ENCODE measurements at regions not wholly inside any gene's neighbourhood (a gene's known extent, or its start where the extent isn't known, plus 50 kb on each side); places are given as distances from the start of the nearest gene placed in this dataset.

DNA sequence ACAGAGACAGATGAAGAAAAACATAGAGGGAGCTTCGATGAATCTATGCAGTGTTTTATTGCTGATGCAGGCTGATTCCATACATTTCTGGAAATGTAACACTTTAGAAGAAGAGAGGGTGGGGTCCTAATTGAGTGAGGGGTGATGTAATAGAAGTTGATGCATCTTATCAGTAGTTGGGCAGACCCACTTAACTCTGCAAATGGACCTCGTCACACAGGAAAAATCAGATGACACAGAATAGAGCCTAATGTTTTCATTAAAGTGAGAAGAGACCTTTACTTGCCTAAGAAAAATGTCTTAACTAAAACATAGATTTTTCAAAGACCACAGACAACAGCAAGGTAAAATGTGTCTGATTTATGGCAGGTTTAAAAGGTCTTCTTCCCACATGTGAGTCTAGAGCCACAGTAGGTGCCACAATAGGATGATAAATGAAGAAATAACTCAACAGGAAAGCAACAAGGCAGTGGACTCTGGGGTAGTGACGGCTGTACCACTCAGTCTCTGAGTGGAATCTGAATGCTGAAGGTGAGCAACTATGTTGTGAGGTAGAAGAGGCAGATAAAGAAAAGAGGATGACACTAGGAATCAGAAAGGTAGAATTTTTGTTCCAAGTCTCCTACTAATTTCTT lies 414.7 kb upstream of the PIK3C3 start:
- DNase-seq (ENCODE audit: low read depth), result no peak

GRCh38 chr18:41538751-41539150 lies 416.3 kb upstream of the PIK3C3 start:
- DNase-seq (ENCODE audit: low read depth), result no peak

DNA sequence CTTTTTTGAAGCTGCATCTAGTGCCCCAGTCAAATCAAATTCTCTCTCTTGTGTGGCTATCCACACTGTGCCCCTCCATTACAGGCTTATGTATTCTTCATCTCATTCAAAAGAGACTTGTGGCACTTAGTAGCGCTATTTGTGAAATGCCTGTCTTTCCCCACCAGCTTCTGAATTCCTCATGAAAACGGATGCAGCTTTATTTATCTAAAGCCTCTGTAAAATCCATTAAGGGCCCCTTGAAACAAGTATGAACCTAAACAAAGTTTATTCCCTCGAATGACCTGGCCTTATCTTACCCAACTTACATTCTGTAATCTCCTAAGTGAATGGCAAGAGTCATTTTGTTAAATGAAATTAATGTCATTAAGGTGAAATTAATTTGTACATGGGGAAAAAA lies 417.4 kb upstream of the PIK3C3 start:
- no peak for DNase-seq (ENCODE audit: low read depth)

- no peak for DNase-seq (ENCODE audit: low read depth)
Observed at GRCh38 chr18:41532344-41533086, 422.5 kb upstream of the PIK3C3 start.

DNA sequence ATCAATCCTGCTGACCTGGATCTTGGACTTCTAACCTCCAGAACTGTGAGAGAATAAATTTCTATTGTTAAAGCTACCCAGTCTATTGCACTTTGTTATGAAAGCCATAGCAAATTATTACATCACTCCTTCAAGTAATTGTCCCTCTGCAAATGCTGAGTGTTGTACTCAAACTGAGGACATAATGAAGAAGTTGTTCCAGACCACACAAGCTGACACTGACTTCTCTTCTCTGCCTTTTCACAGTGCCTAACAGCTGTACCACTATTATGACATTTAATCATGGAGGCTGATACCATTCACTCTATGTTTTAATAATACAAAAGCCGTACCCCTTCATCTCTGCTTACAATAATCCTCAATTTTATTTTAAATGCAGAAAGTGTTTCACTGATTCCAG lies 424.1 kb upstream of the PIK3C3 start:
- no peak for DNase-seq (ENCODE audit: low read depth)

- no peak for DNase-seq (ENCODE audit: low read depth)
Observed at GRCh38 chr18:41529093-41529492, 425.9 kb upstream of the PIK3C3 start.

- DNase-seq (ENCODE audit: low read depth), result no peak
Observed at GRCh38 chr18:41526054-41526453, 429.0 kb upstream of the PIK3C3 start.

- DNase-seq (ENCODE audit: low read depth), result no peak
Observed at GRCh38 chr18:41524674-41525470, 430.2 kb upstream of the PIK3C3 start.

DNA sequence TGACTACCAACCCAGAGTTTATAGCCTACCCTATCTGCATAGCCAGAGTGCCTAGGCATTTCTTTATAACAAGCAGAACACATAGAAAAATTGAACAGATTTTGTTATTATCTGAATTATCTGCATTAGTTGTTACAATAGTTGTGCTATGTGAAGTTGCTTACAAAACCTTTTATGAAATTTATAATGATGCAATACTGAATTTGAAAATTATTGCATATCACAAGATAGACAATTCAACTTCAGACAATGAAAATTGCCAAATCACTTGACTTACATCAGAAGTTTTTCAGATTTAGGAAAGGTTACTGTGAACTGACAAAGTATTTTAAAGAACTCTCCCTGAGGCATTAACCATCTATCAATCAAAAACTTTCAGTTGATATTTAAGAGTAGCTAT lies 437.9 kb upstream of the PIK3C3 start:
- no peak for DNase-seq (ENCODE audit: low read depth)

GRCh38 chr18:41513438-41513837 lies 441.6 kb upstream of the PIK3C3 start:
- DNase-seq (ENCODE audit: low read depth), result no peak

DNA sequence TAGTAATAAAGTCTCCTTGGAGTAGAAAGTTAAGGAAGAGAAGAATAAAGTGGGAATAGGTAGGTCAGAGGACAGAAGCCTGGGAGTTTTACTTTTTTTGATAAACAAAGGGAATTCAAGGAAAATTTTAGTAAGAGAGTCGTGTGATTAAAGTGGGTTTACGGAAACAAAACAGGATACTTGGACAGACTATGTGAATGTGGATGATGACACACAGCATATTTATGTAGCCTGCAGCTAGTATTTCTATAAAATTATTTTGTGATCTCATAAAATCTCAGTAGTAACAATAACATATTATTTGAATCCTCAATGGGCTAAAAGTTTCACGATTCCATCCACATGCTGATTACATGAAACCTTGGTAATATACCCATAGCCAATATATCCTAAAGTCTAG lies 450.7 kb upstream of the PIK3C3 start:
- no peak for DNase-seq (ENCODE audit: low read depth)

DNA sequence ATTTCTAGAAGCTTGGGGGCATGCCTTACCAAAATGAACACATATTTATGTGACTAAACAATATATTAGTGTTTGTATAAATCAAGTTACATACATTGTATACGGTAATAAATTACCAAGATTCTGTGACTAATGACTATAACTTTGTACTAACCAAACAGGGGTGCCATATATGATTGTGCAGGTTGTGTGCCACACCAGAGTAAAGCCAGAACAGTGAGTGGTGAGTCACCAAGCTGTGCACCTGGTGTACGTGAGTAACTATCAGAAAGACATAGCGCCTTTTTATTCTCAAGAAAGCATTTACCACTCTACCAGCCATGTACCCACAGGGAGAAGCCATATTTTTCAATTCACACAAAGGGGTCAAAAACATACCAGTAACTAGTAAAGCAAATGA lies 453.2 kb upstream of the PIK3C3 start:
- no peak for DNase-seq (ENCODE audit: low read depth)

DNA sequence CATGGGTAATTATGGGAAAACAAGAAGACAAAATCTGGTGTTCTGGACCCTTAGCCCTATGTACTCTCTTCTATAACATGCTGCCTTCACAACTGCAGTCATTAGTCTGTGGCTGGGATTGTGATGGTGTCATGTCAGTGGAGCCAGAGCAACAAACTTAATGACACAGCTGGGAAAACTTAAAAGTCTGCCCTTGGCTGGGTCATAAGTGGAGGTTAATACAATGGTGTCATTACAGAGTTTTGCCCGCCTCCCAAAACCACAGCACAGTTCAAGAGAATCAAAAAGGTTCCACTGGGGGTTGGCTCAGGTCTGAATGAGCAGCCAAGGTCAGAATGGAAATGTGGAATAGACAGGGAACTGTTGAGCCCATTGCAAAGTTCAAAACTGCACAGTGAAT lies 455.7 kb upstream of the PIK3C3 start:
- DNase-seq (ENCODE audit: low read depth), result no peak

- DNase-seq (ENCODE audit: low read depth), result no peak
Observed at GRCh38 chr18:41490861-41491260, 464.2 kb upstream of the PIK3C3 start.

DNA sequence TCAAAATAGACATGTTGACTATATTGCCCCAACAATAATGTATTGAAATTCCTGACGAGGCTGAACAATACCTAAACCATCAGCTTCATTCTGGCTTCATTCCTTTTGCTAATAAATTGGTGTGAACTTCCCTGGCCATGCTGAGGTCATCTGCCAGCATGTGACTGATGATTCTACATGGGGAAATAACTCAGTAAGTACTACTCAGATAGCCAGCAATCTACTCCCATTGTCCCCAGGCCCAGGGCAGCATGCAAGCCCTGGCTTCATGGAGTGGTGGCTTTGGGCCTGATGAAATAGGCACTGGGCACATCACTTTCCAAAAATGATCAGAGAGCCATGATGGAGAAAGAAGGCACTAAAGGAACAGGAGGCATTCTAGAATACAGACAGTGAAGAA lies 468.5 kb upstream of the PIK3C3 start:
- no peak for DNase-seq (ENCODE audit: low read depth)

DNA sequence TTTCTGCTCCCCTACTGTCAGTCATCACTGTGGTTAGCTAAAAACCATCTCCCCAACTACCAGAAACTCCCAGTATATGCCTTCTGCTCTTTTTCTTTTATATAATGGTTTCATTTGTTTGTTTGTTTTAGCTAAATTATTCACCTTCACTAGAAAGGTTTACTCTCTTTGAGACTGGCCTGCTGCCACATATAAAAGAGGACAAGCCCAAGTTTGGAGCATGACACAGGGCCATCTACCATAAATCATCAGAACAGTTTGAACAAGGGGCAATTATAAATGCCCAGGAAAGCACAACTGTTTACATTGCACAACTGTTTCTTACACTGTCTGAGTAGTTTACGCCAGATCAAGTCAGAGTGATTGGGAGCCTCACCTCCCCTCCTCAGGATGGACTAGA lies 471.0 kb upstream of the PIK3C3 start:
- DNase-seq (ENCODE audit: low read depth), result no peak

DNA sequence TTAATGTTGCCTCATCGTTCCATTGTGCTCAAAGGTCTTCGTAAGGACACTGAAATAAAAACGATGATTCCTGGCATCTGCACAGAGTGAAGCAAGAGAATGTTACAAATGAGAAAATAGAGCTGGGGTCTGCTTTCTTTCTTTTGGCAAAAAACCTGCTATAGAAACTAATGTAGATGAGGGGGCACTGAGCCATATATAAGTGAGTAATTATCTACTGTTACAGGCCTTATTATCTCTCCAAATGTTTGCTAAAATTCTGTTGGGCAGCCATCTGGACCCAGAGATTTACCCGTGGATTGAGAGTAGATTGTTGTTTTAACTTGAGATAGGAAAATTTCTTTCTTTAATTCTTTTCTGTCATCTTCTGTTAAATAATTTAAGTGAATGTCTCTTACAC lies 472.5 kb upstream of the PIK3C3 start:
- no peak for DNase-seq (ENCODE audit: low read depth)

- DNase-seq (ENCODE audit: low read depth), result no peak
Observed at GRCh38 chr18:41466436-41467160, 488.4 kb upstream of the PIK3C3 start.

GRCh38 chr18:41465386-41465785 lies 489.6 kb upstream of the PIK3C3 start:
- no peak for DNase-seq (ENCODE audit: low read depth)

- no peak for DNase-seq (ENCODE audit: low read depth)
Observed at GRCh38 chr18:41464278-41464677, 490.8 kb upstream of the PIK3C3 start.

- DNase-seq (ENCODE audit: low read depth), result no peak
Observed at GRCh38 chr18:41462946-41463345, 492.1 kb upstream of the PIK3C3 start.

DNA sequence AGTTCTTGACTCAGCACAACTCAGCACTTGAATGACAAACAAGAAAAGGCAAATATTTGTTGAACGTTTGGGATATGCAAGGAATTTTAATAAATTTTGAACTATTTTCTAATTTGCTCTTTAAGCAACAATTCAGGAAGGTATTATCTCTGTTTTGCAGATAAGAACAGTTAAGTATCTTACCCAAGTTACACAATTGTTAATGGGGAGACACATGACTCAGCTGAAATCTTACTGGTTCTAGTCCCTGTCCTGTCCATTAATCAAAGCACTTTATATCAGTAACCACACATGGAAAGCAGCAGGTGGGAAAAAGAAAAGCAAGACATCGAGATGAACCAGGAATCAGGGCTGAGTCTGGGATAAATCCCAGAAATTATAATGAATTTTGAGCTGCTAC lies 493.9 kb upstream of the PIK3C3 start:
- DNase-seq (ENCODE audit: low read depth), result no peak

DNA sequence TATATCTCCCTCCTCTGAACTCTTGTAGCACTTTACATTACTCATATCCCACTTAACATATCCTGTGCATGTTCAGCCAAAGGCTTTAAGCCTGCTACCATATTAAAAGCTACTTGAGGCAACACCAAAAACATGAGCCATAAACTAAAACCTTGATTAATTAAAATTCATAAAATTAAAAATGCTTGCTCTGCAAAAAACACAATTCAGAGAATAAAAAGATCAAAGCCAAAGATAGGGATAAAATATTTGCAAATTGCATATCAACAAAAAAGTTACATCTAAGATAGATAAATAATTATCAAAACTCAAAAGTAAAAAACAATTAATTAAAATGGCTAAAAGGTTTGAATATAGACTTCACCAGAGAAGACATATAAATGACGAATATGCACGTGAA lies 495.4 kb upstream of the PIK3C3 start:
- no peak for DNase-seq (ENCODE audit: low read depth)
